Gastrocnemius medialis (tissue), 4 donors: ENCODE measurements at regions not wholly inside any gene's neighbourhood (a gene's known extent, or its start where the extent isn't known, plus 50 kb on each side); places are given as distances from the start of the nearest gene placed in this dataset.

Experiments used
- CTCF ChIP-seq, 5 experiments: fragments of 450-650 bp in 3 of 5; fragments of 200-600 bp in 2 of 5; sonication (generic) in 2 of 5; IDR thresholded peaks in 4 of 5; conservative IDR thresholded peaks in 1 of 5; 1 replicate in 4 of 5; 2 replicates in 1 of 5; pipeline ENCODE4 v1.5.1; 2016 to 2019; ENCODE audit warnings: antibody characterized with exemption in 5 of 5, mild to moderate bottlenecking in 3 of 5, moderate library complexity in 3 of 5
- POLR2A ChIP-seq, 2 donors: fragments of 450-650 bp; IDR thresholded peaks; one replicate each; pipeline ENCODE4 v1.6.1; 2017; ENCODE audit warnings: antibody characterized with exemption in 2 of 2, mild to moderate bottlenecking in 2 of 2, moderate library complexity in 2 of 2

GRCh38 chr6:6074190-6074589 lies 67.5 kb upstream of the NRN1 start:
- TF ChIP-seq POLR2A (IDR thresholded peaks at IDR 0.05) (no peak), CTCF (IDR thresholded peaks at IDR 0.05 in 4 of 5, conservative IDR thresholded peaks at IDR 0.05 in 1 of 5) (no peak)
